Adrenal gland (tissue), 5 donors: ENCODE measurements at regions not wholly inside any gene's neighbourhood (a gene's known extent, or its start where the extent isn't known, plus 50 kb on each side); places are given as distances from the start of the nearest gene placed in this dataset.
"Not testable (repeated sequence)": the region's sequence is repeated elsewhere in the genome, so short reads cannot be mapped to it uniquely, and the experiment has no call there.

ENCODE experiments used
- CTCF ChIP-seq, 6 experiments: fragments of 450-650 bp in 4 of 6; fragments of 200-600 bp in 2 of 6; sonication (generic) in 1 of 6; IDR thresholded peaks; 1 replicate in 5 of 6; 2 replicates in 1 of 6; pipeline versions ENCODE4 v1.5.1 to v1.8.0; 2016 to 2021; ENCODE audit warnings: antibody characterized with exemption in 6 of 6, mild to moderate bottlenecking in 2 of 6, moderate library complexity in 1 of 6
- POLR2A ChIP-seq, 2 donors: fragments of 450-650 bp; IDR thresholded peaks; one replicate each; pipeline ENCODE4 v1.6.1; 2017; ENCODE audit warnings: antibody characterized with exemption in 2 of 2, mild to moderate bottlenecking in 2 of 2, moderate library complexity in 1 of 2
- donor health status: DM: no; HTN: no; CAD: no.

GRCh38 chrX:152031346-152031745 is 56.9 kb upstream of the GABRE start:
- not testable (repeated sequence) for TF ChIP-seq POLR2A, CTCF (IDR thresholded peaks at IDR 0.05)
